K562 (cell line): ENCODE measurements at regions not wholly inside any gene's neighbourhood (a gene's known extent, or its start where the extent isn't known, plus 50 kb on each side); places are given as distances from the start of the nearest gene placed in this dataset.

Experiments used
- ATAC-seq: fragments of 200-7000 bp; cut with Tn5 transposase; 3 replicates; pipeline ENCODE4 v1.9.1; 2020; ENCODE audit warnings: moderate library complexity
- BruUV-seq: library from RNA; stranded (reverse); fragments of 400-500 nt; replicated peaks from 2 replicates; lab custom pipeline; 2021; lab: Mats Ljungman, UMichigan
- CTCF ChIA-PET: fragments of 300-600 bp; formaldehyde crosslinking; extraction: SDS; loops from one replicate; lab custom pipeline; 2021; ENCODE audit warnings: low intra/inter-chr PET ratio; lab: Yijun Ruan, JAX
- POLR2A ChIA-PET: fragments of 300-600, 350-650 bp; sonication (Branson Sonifier 250); formaldehyde crosslinking; extraction: SDS; loops from one replicate; lab custom pipeline; 2021; ENCODE audit warnings: antibody characterized with exemption, inconsistent platforms; lab: Yijun Ruan, JAX
- DNase-seq, 4 experiments: peaks; one replicate each; pipeline versions ENCODE4 v3.0.0 to v3.0.0-alpha.2; 2011 to 2018; ENCODE audit warnings: low spot score in 3 of 4, mixed read lengths in 3 of 4; ENCODE audit errors: extremely low read depth in 1 of 4
- FAIRE-seq: peaks from 2 replicates; lab custom pipeline; 2011; peaks lifted over from hg19 to GRCh38; lab: Jason Lieb, UNC
- H2AFZ ChIP-seq: 2 replicates; pipeline ENCODE4 v1.6.0; 2011; ENCODE audit warnings: low read depth, low read length, control low read depth, inconsistent platforms
- H3K27ac ChIP-seq: fragments of 200-600 bp; 3 replicates; pipeline ENCODE4 v1.8.0; 2011; ENCODE audit warnings: low read depth, mild to moderate bottlenecking, control low read depth, inconsistent platforms, low read length, moderate library complexity, mixed read lengths; ENCODE audit errors: extremely low read depth
- H3K27me3 ChIP-seq, 2 experiments: fragments of 300-600 bp in 1 of 2; 2 replicates in 1 of 2; 3 replicates in 1 of 2; pipeline versions ENCODE4 v1.6.0 to v1.8.0; 2011; ENCODE audit warnings: inconsistent platforms in 2 of 2, low read length in 2 of 2, mild to moderate bottlenecking in 1 of 2, mixed read lengths in 1 of 2, moderate library complexity in 1 of 2; ENCODE audit not compliant: control insufficient read depth in 2 of 2, insufficient read depth in 2 of 2
- H3K36me3 ChIP-seq: fragments of 300-600 bp; 3 replicates; pipeline ENCODE4 v1.8.0; 2011; ENCODE audit warnings: mild to moderate bottlenecking, low read length, inconsistent platforms; ENCODE audit not compliant: control insufficient read depth, insufficient read depth
- H3K4me1 ChIP-seq, 2 experiments: fragments of 200-600 bp in 1 of 2; replicated peaks in 1 of 2; 2 replicates in 1 of 2; 3 replicates in 1 of 2; pipeline versions ENCODE4 v1.5.1 to v1.8.0; 2011; ENCODE audit warnings: inconsistent platforms in 2 of 2, low read length in 2 of 2, mild to moderate bottlenecking in 1 of 2, mixed read lengths in 1 of 2, moderate library complexity in 1 of 2; ENCODE audit not compliant: control insufficient read depth in 2 of 2, insufficient read depth in 2 of 2
- H3K4me2 ChIP-seq: 2 replicates; pipeline ENCODE4 v1.6.1; 2011; ENCODE audit warnings: low read length, control low read depth, inconsistent platforms, mixed read lengths; ENCODE audit not compliant: insufficient read depth
- H3K4me3 ChIP-seq: fragments of 200-600 bp; sonication (generic), shearing (Covaris generic); 2 replicates; pipeline ENCODE4 v1.5.1; 2016; ENCODE audit warnings: control low read depth, inconsistent platforms
- H3K79me2 ChIP-seq: fragments of 200-600 bp; 3 replicates; pipeline ENCODE4 v1.8.0; 2011; ENCODE audit warnings: low read length, inconsistent platforms; ENCODE audit not compliant: control insufficient read depth, insufficient read depth
- H3K9ac ChIP-seq, 2 experiments: 2 replicates each; pipeline versions ENCODE4 v1.6.0 to v1.6.1; 2011; ENCODE audit warnings: low read depth in 2 of 2, low read length in 2 of 2, control low read depth in 1 of 2, inconsistent platforms in 1 of 2, mild to moderate bottlenecking in 1 of 2, mixed read lengths in 1 of 2; ENCODE audit not compliant: insufficient read depth in 1 of 2
- H3K9me1 ChIP-seq: one replicate; pipeline ENCODE4 v1.6.0; 2011; ENCODE audit warnings: inconsistent platforms, mild to moderate bottlenecking, low read length, moderate library complexity; ENCODE audit not compliant: control insufficient read depth, insufficient read depth
- H3K9me3 ChIP-seq: replicated peaks from 2 replicates; pipeline ENCODE4 v1.5.1; 2011; ENCODE audit warnings: low read depth, low read length, inconsistent platforms; ENCODE audit not compliant: control insufficient read depth, insufficient read depth
- H4K20me1 ChIP-seq: replicated peaks from 2 replicates; pipeline ENCODE4 v1.6.1; 2011; ENCODE audit warnings: low read length, inconsistent platforms, mixed read lengths; ENCODE audit not compliant: control insufficient read depth, insufficient read depth
- GABPA ChIP-seq: fragments of 200-800 bp; sonication (Bioruptor generic); conservative IDR thresholded peaks from 2 replicates; pipeline ENCODE4 v1.6.1; 2016; ENCODE audit warnings: low read depth, missing genetic modification characterization, missing compliant biosample characterization
- HNRNPLL ChIP-seq: fragments of 200-400 bp; formaldehyde crosslinking; IDR thresholded peaks from 2 replicates; pipeline ENCODE4 v1.6.1; 2017; ENCODE audit warnings: low read length, low read depth, mild to moderate bottlenecking; ENCODE audit not compliant: poor library complexity, severe bottlenecking
- SMARCC2 ChIP-seq: fragments of 450-650 bp; IDR thresholded peaks from 2 replicates; pipeline ENCODE4 v1.6.1; 2017; ENCODE audit warnings: antibody characterized with exemption, moderate library complexity, mild to moderate bottlenecking, low read depth
- TSC22D4 ChIP-seq: fragments of 450-650 bp; IDR thresholded peaks from 2 replicates; pipeline ENCODE4 v1.6.1; 2016; ENCODE audit warnings: missing genetic modification characterization, missing biosample characterization, control low read depth
- XRCC5 ChIP-seq: fragments of 200-400 bp; formaldehyde crosslinking; IDR thresholded peaks from 2 replicates; pipeline ENCODE4 v1.6.1; 2017; ENCODE audit warnings: low read depth, mild to moderate bottlenecking, low read length
- ZBTB40 ChIP-seq, 2 experiments: fragments of 450-650 bp in 1 of 2; sonication (generic) in 1 of 2; formaldehyde crosslinking in 1 of 2; IDR thresholded peaks; 2 replicates each; pipeline versions ENCODE4 v1.7.1 to v1.9.0; 2016 to 2022; ENCODE audit warnings: inconsistent platforms in 1 of 2, mild to moderate bottlenecking in 1 of 2, missing genetic modification reagents in 1 of 2
- WGBS: fragments of 100-300 bp; shearing (Covaris generic); methylation state at CpG from one replicate; pipeline ENCODE4 v1.1.6; 2016; ENCODE audit warnings: low coverage, mixed read lengths; ENCODE audit not compliant: insufficient coverage; ENCODE audit errors: missing lambda C conversion rate; 5-methylcytosine and 5-hydroxymethylcytosine counted together
- in situ Hi-C: fragments of 300-500 bp; cut with MboI; formaldehyde crosslinking; loops from 4 replicates; pipeline ENCODE4 v1.15.0; 2018; ENCODE audit warnings: inconsistent platforms, mixed read lengths
- intact Hi-C: fragments of 100-400 bp; cut with micrococcal nuclease; formaldehyde crosslinking; loops from 2 replicates; pipeline ENCODE4 v1.14.2; 2022

- DNase-seq (no peak), FAIRE-seq (no peak), ATAC-seq (no peak)
- Histone ChIP-seq H2AFZ (no peak overlapping the region), H3K4me1 (no peaks in the 10 kb centered on the region), H4K20me1 (no peaks in the 10 kb centered on the region), H3K9ac (no peak overlapping the region), H3K9me3 (no peaks in the 10 kb centered on the region), H3K36me3 (no peaks in the 10 kb centered on the region), H3K4me2 (no peak overlapping the region), H3K27me3 (no peaks in the 10 kb centered on the region), H3K27ac (no peak overlapping the region), H3K4me3 (no peak overlapping the region), H3K79me2 (no peaks in the 10 kb centered on the region), H3K9me1 (no peaks in the 10 kb centered on the region)
- CTCF ChIA-PET = no interaction called here
- intact Hi-C loops = no loop called here
- in situ Hi-C loops = no loop called here
- no TSS peak for BruUV-seq
- POLR2A ChIA-PET = no interaction called here
- TF ChIP-seq HNRNPLL (no peak), XRCC5 (no peak)
- 23% methylated on average over 4 of the region's 4 CpGs for WGBS
Observed at GRCh38 chr13:63304497-63304896, 1888.8 kb upstream of the PCDH20 start.

GRCh38 chr13:63299866-63300394 is 1884.3 kb upstream of the PCDH20 start:
- no peaks in the 10 kb centered on the region for H4K20me1 ChIP-seq
- TF ChIP-seq ZBTB40 (IDR thresholded peaks at IDR 0.05) (no peak), ZBTB40 (CRISPR knock-in tag; IDR thresholded peaks at IDR 0.05) (no peak), SMARCC2 (no peak), TSC22D4 (tag) (no peak), GABPA (no peak)
- WGBS = 0% methylated on average over 3 of the region's 3 CpGs
- DNase-seq (no peak), ATAC-seq (no peak), FAIRE-seq (no peak)
- no peak overlapping the region for H3K9ac ChIP-seq
- H3K27me3 ChIP-seq = no peaks in the 10 kb centered on the region
- CTCF ChIA-PET = no interaction called here
- no TSS peak for BruUV-seq
- no peaks in the 10 kb centered on the region for H3K4me1 ChIP-seq
- H3K9me3 ChIP-seq = no peaks in the 10 kb centered on the region
- POLR2A ChIA-PET = no interaction called here
- no peaks in the 10 kb centered on the region for H3K79me2 ChIP-seq
- in situ Hi-C loops (no loop called here), intact Hi-C loops (no loop called here)
- no peak overlapping the region for H3K4me2 ChIP-seq
- H3K27ac ChIP-seq = no peak overlapping the region
- H3K4me3 ChIP-seq = no peak overlapping the region
- no peaks in the 10 kb centered on the region for H3K36me3 ChIP-seq
- no peak overlapping the region for H2AFZ ChIP-seq
- no peaks in the 10 kb centered on the region for H3K9me1 ChIP-seq
